ENCODE measurements at regions not wholly inside any gene's neighbourhood (a gene's known extent, or its start where the extent isn't known, plus 50 kb on each side); places are given as distances from the start of the nearest gene placed in this dataset.

GRCh38 chr10:130921461-130921860, 390.1 kb downstream of the TCERG1L start:
- Histone ChIP-seq H3K9me3 (no peaks in the 10 kb centered on the region), H3K27ac (no peak overlapping the region), H3K4me1 (no peaks in the 10 kb centered on the region), H3K27me3 (no peaks in the 10 kb centered on the region), H3K4me3 (no peak overlapping the region), H3K36me3 (no peaks in the 10 kb centered on the region)
- no peak for DNase-seq
- TF ChIP-seq CTCF (IDR thresholded peaks at IDR 0.05) (no peak), POLR2A (IDR thresholded peaks at IDR 0.05) (no peak)
- intact Hi-C loops (cut with DNase I; ENCODE audit: low total_unique reads): no loop called here

GRCh38 chr10:130921911-130922440, 389.5 kb downstream of the TCERG1L start:
- H3K4me3 ChIP-seq: no peak overlapping the region
- no peak for TF ChIP-seq POLR2A (IDR thresholded peaks at IDR 0.05)
- no peak for TF ChIP-seq CTCF (IDR thresholded peaks at IDR 0.05)
- no peaks in the 10 kb centered on the region for H3K9me3 ChIP-seq
- H3K36me3 ChIP-seq: no peaks in the 10 kb centered on the region
- H3K4me1 ChIP-seq: no peaks in the 10 kb centered on the region
- intact Hi-C loops (cut with DNase I; ENCODE audit: low total_unique reads): no loop called here
- DNase-seq: no peak
- no peak overlapping the region for H3K27ac ChIP-seq
- no peaks in the 10 kb centered on the region for H3K27me3 ChIP-seq

GRCh38 chr10:130923596-130923995, 387.9 kb downstream of the TCERG1L start:
- no peaks in the 10 kb centered on the region for H3K27me3 ChIP-seq
- no peak for TF ChIP-seq CTCF (IDR thresholded peaks at IDR 0.05)
- TF ChIP-seq POLR2A (IDR thresholded peaks at IDR 0.05): no peak
- no peak for DNase-seq
- intact Hi-C loops (cut with DNase I; ENCODE audit: low total_unique reads): no loop called here
- H3K36me3 ChIP-seq: no peaks in the 10 kb centered on the region
- no peak overlapping the region for H3K4me3 ChIP-seq
- no peaks in the 10 kb centered on the region for H3K9me3 ChIP-seq
- no peak overlapping the region for H3K27ac ChIP-seq
- no peaks in the 10 kb centered on the region for H3K4me1 ChIP-seq

- DNase-seq: no peak
- H3K4me1 ChIP-seq: no peaks in the 10 kb centered on the region
- H3K4me3 ChIP-seq: no peak overlapping the region
- H3K27ac ChIP-seq: no peak overlapping the region
- H3K36me3 ChIP-seq: no peaks in the 10 kb centered on the region
- no peaks in the 10 kb centered on the region for H3K9me3 ChIP-seq
- intact Hi-C loops (cut with DNase I; ENCODE audit: low total_unique reads): no loop called here
- no peak for TF ChIP-seq CTCF (IDR thresholded peaks at IDR 0.05)
- no peak for TF ChIP-seq POLR2A (IDR thresholded peaks at IDR 0.05)
- H3K27me3 ChIP-seq: no peaks in the 10 kb centered on the region
Measured at GRCh38 chr10:130924138-130924819, 387.2 kb downstream of the TCERG1L start.

- H3K27me3 ChIP-seq: no peaks in the 10 kb centered on the region
- no peak for DNase-seq
- H3K4me3 ChIP-seq: no peak overlapping the region
- H3K4me1 ChIP-seq: no peaks in the 10 kb centered on the region
- TF ChIP-seq CTCF (IDR thresholded peaks at IDR 0.05) (no peak), POLR2A (IDR thresholded peaks at IDR 0.05) (no peak)
- no peaks in the 10 kb centered on the region for H3K9me3 ChIP-seq
- no peak overlapping the region for H3K27ac ChIP-seq
- H3K36me3 ChIP-seq: no peaks in the 10 kb centered on the region
- intact Hi-C loops (cut with DNase I; ENCODE audit: low total_unique reads): no loop called here
Measured at GRCh38 chr10:130926442-130926841, 385.1 kb downstream of the TCERG1L start.
